WTC11 (cell line): ENCODE measurements at regions not wholly inside any gene's neighbourhood (a gene's known extent, or its start where the extent isn't known, plus 50 kb on each side); places are given as distances from the start of the nearest gene placed in this dataset.

Source experiments
- ATAC-seq: fragments of 200-7000 bp; cut with Tn5 transposase; 2 replicates; pipeline ENCODE4 v1.10.0; 2021; ENCODE audit warnings: mild to moderate bottlenecking, moderate library complexity
- CTCF ChIA-PET: fragments of 300-600 bp; sonication (Branson Sonifier 250); formaldehyde crosslinking; loops from one replicate; lab custom pipeline; 2021; ENCODE audit warnings: antibody characterized with exemption; lab: Charles Lee
- POLR2A ChIA-PET: fragments of 350-600 bp; sonication (Branson Sonifier 250); formaldehyde crosslinking; loops from one replicate; lab custom pipeline; 2021; ENCODE audit warnings: antibody characterized with exemption; lab: Charles Lee
- DNase-seq: peaks from one replicate; pipeline ENCODE4 v3.0.0; 2021; ENCODE audit warnings: low spot score
- H3K27ac Mint-ChIP-seq: 2 replicates; pipeline ENCODE4 v1.8.0; 2021; ENCODE audit warnings: mixed read lengths
- H3K27me3 Mint-ChIP-seq: 2 replicates; pipeline ENCODE4 v1.8.0; 2021; ENCODE audit warnings: low read depth, mild to moderate bottlenecking, moderate library complexity, mixed read lengths
- H3K36me3 Mint-ChIP-seq: 2 replicates; pipeline ENCODE4 v1.8.0; 2021; ENCODE audit warnings: mixed read lengths
- H3K4me1 Mint-ChIP-seq: 2 replicates; pipeline ENCODE4 v1.8.0; 2022; ENCODE audit warnings: mixed read lengths
- H3K4me3 Mint-ChIP-seq: 2 replicates; pipeline ENCODE4 v1.8.0; 2021; ENCODE audit warnings: mild to moderate bottlenecking, moderate library complexity, mixed read lengths
- H3K9me3 Mint-ChIP-seq: 2 replicates; pipeline ENCODE4 v1.8.0; 2021; ENCODE audit warnings: mixed read lengths
- ATF1 ChIP-seq: sonication (generic); formaldehyde crosslinking; IDR thresholded peaks from 2 replicates; pipeline ENCODE4 v1.8.1; 2023; ENCODE audit warnings: mild to moderate bottlenecking, moderate library complexity, missing genetic modification reagents
- ATF6 ChIP-seq: sonication (generic); formaldehyde crosslinking; IDR thresholded peaks from 2 replicates; pipeline ENCODE4 v1.8.1; 2023; ENCODE audit warnings: mild to moderate bottlenecking, missing genetic modification reagents
- CREM ChIP-seq: sonication (generic); formaldehyde crosslinking; IDR thresholded peaks from 2 replicates; pipeline ENCODE4 v1.8.1; 2022; ENCODE audit warnings: mild to moderate bottlenecking, missing genetic modification reagents, moderate library complexity
- E2F1 ChIP-seq: sonication (generic); formaldehyde crosslinking; IDR thresholded peaks from 2 replicates; pipeline ENCODE4 v1.8.0; 2022; ENCODE audit warnings: mild to moderate bottlenecking, missing genetic modification reagents
- FOXJ3 ChIP-seq: sonication (generic); formaldehyde crosslinking; IDR thresholded peaks from 2 replicates; pipeline ENCODE4 v1.9.0; 2021; ENCODE audit warnings: missing genetic modification reagents, mild to moderate bottlenecking, borderline replicate concordance
- GABPB1 ChIP-seq: sonication (generic); formaldehyde crosslinking; IDR thresholded peaks from 2 replicates; pipeline ENCODE4 v1.8.1; 2023; ENCODE audit warnings: mild to moderate bottlenecking, missing genetic modification reagents
- JAZF1 ChIP-seq: fragments of 250-450 bp; sonication (Bioruptor Pico); IDR thresholded peaks from 2 replicates; pipeline ENCODE4 v1.9.0; 2021; ENCODE audit warnings: moderate library complexity, mild to moderate bottlenecking, inconsistent platforms
- NFYB ChIP-seq: sonication (generic); formaldehyde crosslinking; conservative IDR thresholded peaks from 2 replicates; pipeline ENCODE4 v1.8.0; 2022; ENCODE audit warnings: low read depth, missing genetic modification reagents
- NR1H2 ChIP-seq: sonication (generic); formaldehyde crosslinking; IDR thresholded peaks from 2 replicates; pipeline ENCODE4 v1.9.0; 2021; ENCODE audit warnings: mild to moderate bottlenecking, moderate library complexity, missing genetic modification reagents
- SMAD3 ChIP-seq: sonication (generic); formaldehyde crosslinking; IDR thresholded peaks from 2 replicates; pipeline ENCODE4 v1.8.0; 2022; ENCODE audit warnings: missing genetic modification reagents, mild to moderate bottlenecking, borderline replicate concordance
- STAT6 ChIP-seq: sonication (generic); formaldehyde crosslinking; conservative IDR thresholded peaks from 2 replicates; pipeline ENCODE4 v1.8.1; 2023; ENCODE audit warnings: mild to moderate bottlenecking, low read depth, missing genetic modification reagents, moderate library complexity
- ZBTB21 ChIP-seq: sonication (generic); formaldehyde crosslinking; IDR thresholded peaks from 2 replicates; pipeline ENCODE4 v1.8.1; 2023; ENCODE audit warnings: mild to moderate bottlenecking, missing genetic modification reagents, borderline replicate concordance
- ZSCAN18 ChIP-seq: fragments of 250-450 bp; sonication (Bioruptor Pico); IDR thresholded peaks from 2 replicates; pipeline ENCODE4 v2.1.2; 2022; ENCODE audit warnings: mild to moderate bottlenecking, moderate library complexity
- TF ChIP-seq, protein P1 (sequence below): fragments of 250-450 bp; sonication (Bioruptor Pico); conservative IDR thresholded peaks from 2 replicates; pipeline ENCODE4 v1.9.0; 2021; ENCODE audit warnings: mild to moderate bottlenecking
- TF ChIP-seq, protein P2 (sequence below): sonication (generic); formaldehyde crosslinking; IDR thresholded peaks from 2 replicates; pipeline ENCODE4 v1.8.1; 2023; ENCODE audit warnings: mild to moderate bottlenecking, missing genetic modification reagents, borderline replicate concordance
- TF ChIP-seq, protein P3 (sequence below): sonication (generic); formaldehyde crosslinking; IDR thresholded peaks from 2 replicates; pipeline ENCODE4 v1.8.0; 2023; ENCODE audit warnings: mild to moderate bottlenecking, missing genetic modification reagents

- no peak for TF ChIP-seq ATF1
- no peak for TF ChIP-seq NFYB (CRISPR knock-in tag)
- TF ChIP-seq ZBTB21 (CRISPR knock-in tag): no peak
- TF ChIP-seq FOXJ3: no peak
- no peak for TF ChIP-seq E2F1 (CRISPR knock-in tag)
- no peak for TF ChIP-seq ATF6 (CRISPR knock-in tag)
- no peak for TF ChIP-seq SMAD3 (CRISPR knock-in tag)
- TF ChIP-seq, protein P1, sequence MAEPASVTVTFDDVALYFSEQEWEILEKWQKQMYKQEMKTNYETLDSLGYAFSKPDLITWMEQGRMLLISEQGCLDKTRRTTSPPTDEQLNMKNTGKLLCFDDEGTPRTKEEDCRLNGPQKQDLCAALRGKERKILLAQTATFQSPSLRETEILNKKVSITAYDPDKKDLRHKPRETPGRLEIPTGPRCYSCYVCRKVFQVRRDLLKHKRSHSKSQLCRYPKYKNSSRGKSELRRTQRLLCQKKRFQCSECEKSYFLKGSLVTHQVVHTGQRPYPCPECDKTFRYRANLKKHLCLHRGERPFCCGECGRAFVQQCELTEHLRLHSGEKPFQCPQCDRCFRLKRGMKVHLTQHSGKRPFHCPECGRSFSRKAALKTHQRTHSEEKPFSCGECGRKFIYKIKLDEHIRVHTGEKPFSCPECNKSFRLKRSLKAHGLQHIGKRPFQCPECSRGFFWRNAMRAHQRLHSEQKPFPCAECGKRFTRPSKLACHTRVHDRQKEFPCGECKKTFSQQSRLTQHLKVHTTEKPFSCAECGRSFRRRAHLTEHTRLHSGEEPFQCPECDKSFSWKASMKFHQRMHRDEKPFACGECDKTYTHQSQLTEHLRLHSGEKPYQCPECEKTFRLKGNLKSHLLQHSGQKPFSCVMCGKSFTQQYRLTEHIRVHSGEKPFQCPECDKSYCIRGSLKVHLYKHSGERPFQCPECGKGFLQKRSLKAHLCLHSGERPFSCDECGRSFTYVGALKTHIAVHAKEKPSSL (CRISPR knock-in tag): no peak
- H3K36me3 Mint-ChIP-seq: no peaks in the 10 kb centered on the region
- DNase-seq: no peak
- no peaks in the 10 kb centered on the region for H3K27me3 Mint-ChIP-seq
- ChIA-PET CTCF (no interaction called here), POLR2A (no interaction called here)
- ATAC-seq: no peak
- no peaks in the 10 kb centered on the region for H3K9me3 Mint-ChIP-seq
- H3K27ac Mint-ChIP-seq: no peak overlapping the region
- H3K4me3 Mint-ChIP-seq: no peak overlapping the region
- H3K4me1 Mint-ChIP-seq: peaks cover 3% of the 10 kb centered on the region
Observed at GRCh38 chr12:114901316-114901715, 217.3 kb upstream of the TBX3 start.

DNA sequence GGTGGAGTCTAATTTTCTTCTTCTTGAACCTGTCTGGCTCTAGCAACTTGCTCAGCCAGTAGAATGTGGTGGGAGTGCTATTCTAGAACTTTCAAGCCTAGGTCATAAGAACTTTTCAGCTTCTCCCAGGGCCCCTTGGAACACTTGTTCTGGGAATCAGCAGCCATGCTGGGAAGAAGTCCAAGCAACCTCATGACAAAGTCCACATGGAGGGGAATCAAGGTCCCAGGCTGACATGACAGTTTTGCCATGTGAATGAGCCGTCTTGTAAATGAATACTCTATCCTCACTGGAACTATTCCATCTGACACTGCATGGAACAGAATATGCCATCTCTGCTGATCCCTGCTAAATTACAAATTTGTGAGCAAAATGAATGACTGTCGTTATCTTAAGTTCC lies 214.2 kb upstream of the TBX3 start:
- no peak for DNase-seq
- CTCF ChIA-PET: no interaction called here
- no peaks in the 10 kb centered on the region; the same call in 1 of the 2 replicates for H3K9me3 Mint-ChIP-seq
- TF ChIP-seq, protein P2, sequence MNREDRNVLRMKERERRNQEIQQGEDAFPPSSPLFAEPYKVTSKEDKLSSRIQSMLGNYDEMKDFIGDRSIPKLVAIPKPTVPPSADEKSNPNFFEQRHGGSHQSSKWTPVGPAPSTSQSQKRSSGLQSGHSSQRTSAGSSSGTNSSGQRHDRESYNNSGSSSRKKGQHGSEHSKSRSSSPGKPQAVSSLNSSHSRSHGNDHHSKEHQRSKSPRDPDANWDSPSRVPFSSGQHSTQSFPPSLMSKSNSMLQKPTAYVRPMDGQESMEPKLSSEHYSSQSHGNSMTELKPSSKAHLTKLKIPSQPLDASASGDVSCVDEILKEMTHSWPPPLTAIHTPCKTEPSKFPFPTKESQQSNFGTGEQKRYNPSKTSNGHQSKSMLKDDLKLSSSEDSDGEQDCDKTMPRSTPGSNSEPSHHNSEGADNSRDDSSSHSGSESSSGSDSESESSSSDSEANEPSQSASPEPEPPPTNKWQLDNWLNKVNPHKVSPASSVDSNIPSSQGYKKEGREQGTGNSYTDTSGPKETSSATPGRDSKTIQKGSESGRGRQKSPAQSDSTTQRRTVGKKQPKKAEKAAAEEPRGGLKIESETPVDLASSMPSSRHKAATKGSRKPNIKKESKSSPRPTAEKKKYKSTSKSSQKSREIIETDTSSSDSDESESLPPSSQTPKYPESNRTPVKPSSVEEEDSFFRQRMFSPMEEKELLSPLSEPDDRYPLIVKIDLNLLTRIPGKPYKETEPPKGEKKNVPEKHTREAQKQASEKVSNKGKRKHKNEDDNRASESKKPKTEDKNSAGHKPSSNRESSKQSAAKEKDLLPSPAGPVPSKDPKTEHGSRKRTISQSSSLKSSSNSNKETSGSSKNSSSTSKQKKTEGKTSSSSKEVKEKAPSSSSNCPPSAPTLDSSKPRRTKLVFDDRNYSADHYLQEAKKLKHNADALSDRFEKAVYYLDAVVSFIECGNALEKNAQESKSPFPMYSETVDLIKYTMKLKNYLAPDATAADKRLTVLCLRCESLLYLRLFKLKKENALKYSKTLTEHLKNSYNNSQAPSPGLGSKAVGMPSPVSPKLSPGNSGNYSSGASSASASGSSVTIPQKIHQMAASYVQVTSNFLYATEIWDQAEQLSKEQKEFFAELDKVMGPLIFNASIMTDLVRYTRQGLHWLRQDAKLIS (CRISPR knock-in tag): no peak
- TF ChIP-seq JAZF1 (CRISPR knock-in tag): no peak
- TF ChIP-seq, all 79 proteins: peak for 0
- Mint-ChIP-seq H3K27me3 (no peaks in the 10 kb centered on the region), H3K4me3 (no peak overlapping the region), H3K36me3 (no peaks in the 10 kb centered on the region), H3K27ac (no peak overlapping the region), H3K4me1 (peaks cover 8% of the 10 kb centered on the region)
- POLR2A ChIA-PET: no interaction called here
- ATAC-seq: no peak

DNA sequence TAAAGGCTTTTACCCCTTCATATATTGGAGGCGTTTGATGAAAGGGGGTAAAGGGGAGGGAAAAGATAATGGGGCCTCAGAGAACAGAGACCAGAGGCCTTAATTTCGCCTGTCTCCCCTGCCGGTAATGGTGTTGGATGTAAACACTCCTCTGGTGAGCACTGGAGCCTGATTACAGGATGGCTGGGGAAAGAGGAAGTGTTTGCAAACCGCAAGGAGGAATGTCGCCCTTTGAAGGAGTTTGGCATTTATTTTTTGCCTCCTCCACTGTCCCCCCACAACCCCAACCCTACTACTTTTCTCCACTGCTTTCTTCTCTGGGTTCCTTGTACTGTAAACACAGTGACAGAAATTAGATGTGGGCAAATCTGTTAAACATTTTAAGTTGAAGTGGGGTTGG lies 211.9 kb upstream of the TBX3 start:
- H3K27me3 Mint-ChIP-seq: no peaks in the 10 kb centered on the region
- ChIA-PET CTCF (no interaction called here), POLR2A (no interaction called here)
- no peak for DNase-seq
- no peak for ATAC-seq
- H3K9me3 Mint-ChIP-seq: no peaks in the 10 kb centered on the region; the same call in 1 of the 2 replicates
- no peak overlapping the region for H3K27ac Mint-ChIP-seq
- peaks cover 12% of the 10 kb centered on the region for H3K4me1 Mint-ChIP-seq
- H3K4me3 Mint-ChIP-seq: no peak overlapping the region
- H3K36me3 Mint-ChIP-seq: no peaks in the 10 kb centered on the region
- TF ChIP-seq NR1H2 (CRISPR knock-in tag) (no peak), GABPB1 (CRISPR knock-in tag) (no peak), STAT6 (CRISPR knock-in tag) (no peak), SMAD3 (CRISPR knock-in tag) (no peak), CREM (CRISPR knock-in tag) (no peak), ZSCAN18 (CRISPR knock-in tag) (no peak)
- TF ChIP-seq, protein P3, sequence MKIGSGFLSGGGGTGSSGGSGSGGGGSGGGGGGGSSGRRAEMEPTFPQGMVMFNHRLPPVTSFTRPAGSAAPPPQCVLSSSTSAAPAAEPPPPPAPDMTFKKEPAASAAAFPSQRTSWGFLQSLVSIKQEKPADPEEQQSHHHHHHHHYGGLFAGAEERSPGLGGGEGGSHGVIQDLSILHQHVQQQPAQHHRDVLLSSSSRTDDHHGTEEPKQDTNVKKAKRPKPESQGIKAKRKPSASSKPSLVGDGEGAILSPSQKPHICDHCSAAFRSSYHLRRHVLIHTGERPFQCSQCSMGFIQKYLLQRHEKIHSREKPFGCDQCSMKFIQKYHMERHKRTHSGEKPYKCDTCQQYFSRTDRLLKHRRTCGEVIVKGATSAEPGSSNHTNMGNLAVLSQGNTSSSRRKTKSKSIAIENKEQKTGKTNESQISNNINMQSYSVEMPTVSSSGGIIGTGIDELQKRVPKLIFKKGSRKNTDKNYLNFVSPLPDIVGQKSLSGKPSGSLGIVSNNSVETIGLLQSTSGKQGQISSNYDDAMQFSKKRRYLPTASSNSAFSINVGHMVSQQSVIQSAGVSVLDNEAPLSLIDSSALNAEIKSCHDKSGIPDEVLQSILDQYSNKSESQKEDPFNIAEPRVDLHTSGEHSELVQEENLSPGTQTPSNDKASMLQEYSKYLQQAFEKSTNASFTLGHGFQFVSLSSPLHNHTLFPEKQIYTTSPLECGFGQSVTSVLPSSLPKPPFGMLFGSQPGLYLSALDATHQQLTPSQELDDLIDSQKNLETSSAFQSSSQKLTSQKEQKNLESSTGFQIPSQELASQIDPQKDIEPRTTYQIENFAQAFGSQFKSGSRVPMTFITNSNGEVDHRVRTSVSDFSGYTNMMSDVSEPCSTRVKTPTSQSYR (CRISPR knock-in tag): no peak
